ENCODE measurements at regions not wholly inside any gene's neighbourhood (a gene's known extent, or its start where the extent isn't known, plus 50 kb on each side); places are given as distances from the start of the nearest gene placed in this dataset.

- DNase-seq: no peak
Measured at GRCh38 chr13:40485611-40486517, 180.6 kb downstream of the FOXO1 start.

GRCh38 chr13:40486518-40487163 is 179.8 kb downstream of the FOXO1 start:
- DNase-seq: no peak

- DNase-seq: no peak
Measured at GRCh38 chr13:40488869-40489391, 177.5 kb downstream of the FOXO1 start.

GRCh38 chr13:40490086-40490758 is 176.2 kb downstream of the FOXO1 start:
- DNase-seq: peak in 2 of 51 donors; percentile 9 to 28

- peak in 3 of 51 donors; percentile 8 to 15 (median 13) for DNase-seq
Measured at GRCh38 chr13:40492511-40492910, 173.9 kb downstream of the FOXO1 start.

- peak in 1 of 51 donors; percentile 11 for DNase-seq
Measured at GRCh38 chr13:40494513-40494912, 171.9 kb downstream of the FOXO1 start.

GRCh38 chr13:40494946-40495620 is 171.4 kb downstream of the FOXO1 start:
- DNase-seq: no peak

GRCh38 chr13:40495621-40496001 is 170.8 kb downstream of the FOXO1 start:
- DNase-seq: no peak

- DNase-seq: peak in 1 of 51 donors; percentile 11
Measured at GRCh38 chr13:40496035-40496810, 170.2 kb downstream of the FOXO1 start.

GRCh38 chr13:40498461-40498860 is 168.0 kb downstream of the FOXO1 start:
- DNase-seq: no peak

GRCh38 chr13:40502236-40502635 is 164.2 kb downstream of the FOXO1 start:
- no peak for DNase-seq

- no peak for DNase-seq
Measured at GRCh38 chr13:40503011-40503410, 163.4 kb downstream of the FOXO1 start.

GRCh38 chr13:40503966-40504591 is 162.4 kb downstream of the FOXO1 start:
- DNase-seq: peak in 3 of 51 donors; percentile 15 to 36 (median 28)

GRCh38 chr13:40504641-40505040 is 161.8 kb downstream of the FOXO1 start:
- no peak for DNase-seq

GRCh38 chr13:40505196-40505595 is 161.2 kb downstream of the FOXO1 start:
- DNase-seq: no peak
